ENCODE measurements at regions not wholly inside any gene's neighbourhood (a gene's known extent, or its start where the extent isn't known, plus 50 kb on each side); places are given as distances from the start of the nearest gene placed in this dataset.

- no peaks in the 10 kb centered on the region for H3K36me3 ChIP-seq
- intact Hi-C loops (cut with DNase I), result no loop called here
- H3K27me3 ChIP-seq, result no peaks in the 10 kb centered on the region
- no peak for DNase-seq (ENCODE audit: extremely low spot score in 2 of 2)
- no peak overlapping the region for H3K4me3 ChIP-seq
- H3K9me3 ChIP-seq, result no peaks in the 10 kb centered on the region
- H3K27ac ChIP-seq, result no peak overlapping the region
- no peaks in the 10 kb centered on the region for H3K4me1 ChIP-seq
- TF ChIP-seq POLR2AphosphoS5 (IDR thresholded peaks at IDR 0.05; ENCODE audit: insufficient read depth in 1 of 2, low read depth in 1 of 2) (no peak), POLR2A (IDR thresholded peaks at IDR 0.05) (no peak)
- TF ChIP-seq, protein P1, sequence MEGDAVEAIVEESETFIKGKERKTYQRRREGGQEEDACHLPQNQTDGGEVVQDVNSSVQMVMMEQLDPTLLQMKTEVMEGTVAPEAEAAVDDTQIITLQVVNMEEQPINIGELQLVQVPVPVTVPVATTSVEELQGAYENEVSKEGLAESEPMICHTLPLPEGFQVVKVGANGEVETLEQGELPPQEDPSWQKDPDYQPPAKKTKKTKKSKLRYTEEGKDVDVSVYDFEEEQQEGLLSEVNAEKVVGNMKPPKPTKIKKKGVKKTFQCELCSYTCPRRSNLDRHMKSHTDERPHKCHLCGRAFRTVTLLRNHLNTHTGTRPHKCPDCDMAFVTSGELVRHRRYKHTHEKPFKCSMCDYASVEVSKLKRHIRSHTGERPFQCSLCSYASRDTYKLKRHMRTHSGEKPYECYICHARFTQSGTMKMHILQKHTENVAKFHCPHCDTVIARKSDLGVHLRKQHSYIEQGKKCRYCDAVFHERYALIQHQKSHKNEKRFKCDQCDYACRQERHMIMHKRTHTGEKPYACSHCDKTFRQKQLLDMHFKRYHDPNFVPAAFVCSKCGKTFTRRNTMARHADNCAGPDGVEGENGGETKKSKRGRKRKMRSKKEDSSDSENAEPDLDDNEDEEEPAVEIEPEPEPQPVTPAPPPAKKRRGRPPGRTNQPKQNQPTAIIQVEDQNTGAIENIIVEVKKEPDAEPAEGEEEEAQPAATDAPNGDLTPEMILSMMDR (IDR thresholded peaks at IDR 0.05), result no peak
Measured at GRCh38 chr4:181588733-181589302, 654.4 kb upstream of the TENM3 start.

DNA sequence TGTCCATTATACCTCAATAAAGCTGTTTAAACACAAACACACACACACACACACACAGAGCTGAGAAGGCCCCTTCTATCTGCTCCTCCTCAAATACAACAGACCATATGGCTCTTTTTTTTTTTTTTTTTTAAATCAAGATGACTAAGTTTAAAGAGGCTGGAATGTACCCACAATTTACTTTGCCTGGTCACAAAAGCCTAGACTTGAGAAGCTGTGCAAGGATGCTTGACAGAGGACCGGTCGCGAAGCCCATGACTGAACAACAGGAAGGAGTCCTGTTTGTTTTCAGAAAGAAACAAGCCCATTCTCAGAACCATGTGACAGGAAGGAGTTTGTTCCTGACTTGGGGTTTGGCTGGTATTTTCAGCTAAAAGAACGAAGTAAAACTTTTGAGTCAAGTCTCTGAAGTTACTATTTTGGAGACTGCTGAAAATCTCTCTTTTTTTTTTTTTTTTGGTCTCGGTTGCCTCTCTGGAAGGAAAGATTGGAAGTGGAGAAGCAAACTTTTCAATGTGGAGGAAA is 650.9 kb upstream of the TENM3 start:
- no peak for DNase-seq (ENCODE audit: extremely low spot score in 2 of 2)
- no peaks in the 10 kb centered on the region for H3K27me3 ChIP-seq
- H3K4me3 ChIP-seq, result no peak overlapping the region
- H3K9me3 ChIP-seq, result no peaks in the 10 kb centered on the region
- H3K4me1 ChIP-seq, result no peaks in the 10 kb centered on the region
- TF ChIP-seq POLR2A (IDR thresholded peaks at IDR 0.05) (no peak), POLR2AphosphoS5 (IDR thresholded peaks at IDR 0.05; ENCODE audit: insufficient read depth in 1 of 2, low read depth in 1 of 2) (no peak)
- TF ChIP-seq, protein P1 (IDR thresholded peaks at IDR 0.05), result no peak
- no peak overlapping the region for H3K27ac ChIP-seq
- intact Hi-C loops (cut with DNase I), result no loop called here
- no peaks in the 10 kb centered on the region for H3K36me3 ChIP-seq

- Histone ChIP-seq H3K36me3 (no peaks in the 10 kb centered on the region), H3K9me3 (no peaks in the 10 kb centered on the region), H3K4me3 (no peak overlapping the region), H3K27me3 (no peaks in the 10 kb centered on the region), H3K27ac (no peak overlapping the region), H3K4me1 (no peaks in the 10 kb centered on the region)
- no peak for TF ChIP-seq POLR2AphosphoS5 (IDR thresholded peaks at IDR 0.05; ENCODE audit: insufficient read depth in 1 of 2, low read depth in 1 of 2)
- TF ChIP-seq POLR2A (IDR thresholded peaks at IDR 0.05), result no peak
- TF ChIP-seq, protein P1 (IDR thresholded peaks at IDR 0.05), result no peak
- intact Hi-C loops (cut with DNase I), result no loop called here
- no peak for DNase-seq (ENCODE audit: extremely low spot score in 2 of 2)
Measured at GRCh38 chr4:181593703-181594102, 649.5 kb upstream of the TENM3 start.

DNA sequence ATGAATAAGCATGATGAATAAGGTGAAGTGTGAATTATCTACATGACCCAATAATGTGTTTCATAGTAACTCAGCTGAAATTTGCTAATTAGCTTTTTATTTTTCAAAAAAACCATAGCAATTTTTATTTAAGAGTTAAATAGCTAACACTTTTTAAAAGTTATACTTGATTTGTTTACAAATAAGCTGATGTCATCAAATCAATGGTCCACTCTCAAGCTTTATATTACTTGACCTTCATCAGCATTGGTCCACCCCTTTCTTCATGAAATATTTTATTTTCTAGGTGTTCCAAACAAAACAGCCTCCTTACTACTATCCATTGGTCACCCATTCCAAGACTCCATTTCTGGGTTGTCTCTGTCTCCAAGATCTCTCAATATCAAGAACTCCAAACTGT is 649.0 kb upstream of the TENM3 start:
- TF ChIP-seq, protein P1 (IDR thresholded peaks at IDR 0.05), result no peak
- TF ChIP-seq POLR2A (IDR thresholded peaks at IDR 0.05) (no peak), POLR2AphosphoS5 (IDR thresholded peaks at IDR 0.05; ENCODE audit: insufficient read depth in 1 of 2, low read depth in 1 of 2) (no peak)
- Histone ChIP-seq H3K9me3 (no peaks in the 10 kb centered on the region), H3K4me1 (no peaks in the 10 kb centered on the region), H3K27me3 (no peaks in the 10 kb centered on the region), H3K27ac (no peak overlapping the region), H3K36me3 (no peaks in the 10 kb centered on the region), H3K4me3 (no peak overlapping the region)
- intact Hi-C loops (cut with DNase I), result no loop called here
- no peak for DNase-seq (ENCODE audit: extremely low spot score in 2 of 2)

- intact Hi-C loops (cut with DNase I), result no loop called here
- TF ChIP-seq, protein P1 (IDR thresholded peaks at IDR 0.05), result no peak
- TF ChIP-seq POLR2AphosphoS5 (IDR thresholded peaks at IDR 0.05; ENCODE audit: insufficient read depth in 1 of 2, low read depth in 1 of 2) (no peak), POLR2A (IDR thresholded peaks at IDR 0.05) (no peak)
- Histone ChIP-seq H3K27ac (no peak overlapping the region), H3K4me1 (no peaks in the 10 kb centered on the region), H3K27me3 (no peaks in the 10 kb centered on the region), H3K4me3 (no peak overlapping the region), H3K9me3 (no peaks in the 10 kb centered on the region), H3K36me3 (no peaks in the 10 kb centered on the region)
- no peak for DNase-seq (ENCODE audit: extremely low spot score in 2 of 2)
Measured at GRCh38 chr4:181595716-181596115, 647.5 kb upstream of the TENM3 start.

All from vagina (tissue), 2 donors.